GM19238 (cell line): ENCODE measurements at regions not wholly inside any gene's neighbourhood (a gene's known extent, or its start where the extent isn't known, plus 50 kb on each side); places are given as distances from the start of the nearest gene placed in this dataset.
A peak's percentile ranks its signal among the peaks of the same experiment; 100 is the strongest.

Experiments
- DNase-seq: peaks from one replicate; pipeline ENCODE4 v3.0.0; 2011; ENCODE audit warnings: low spot score; ENCODE audit not compliant: insufficient read length

- DNase-seq, result no peak
Observed at GRCh38 chr14:100658181-100658886, 68.4 kb upstream of the DLK1 start.

GRCh38 chr14:100659345-100660001, 67.2 kb upstream of the DLK1 start:
- no peak for DNase-seq

GRCh38 chr14:100660498-100660881, 66.2 kb upstream of the DLK1 start:
- DNase-seq, result no peak

GRCh38 chr14:100660882-100661635, 65.6 kb upstream of the DLK1 start:
- no peak for DNase-seq

GRCh38 chr14:100662879-100663760, 63.6 kb upstream of the DLK1 start:
- DNase-seq, result peak; percentile 63

- DNase-seq, result no peak
Observed at GRCh38 chr14:100663761-100664052, 63.0 kb upstream of the DLK1 start.

GRCh38 chr14:100664231-100664630, 62.5 kb upstream of the DLK1 start:
- DNase-seq, result no peak

- DNase-seq, result no peak
Observed at GRCh38 chr14:100664841-100665510, 61.7 kb upstream of the DLK1 start.

GRCh38 chr14:100665511-100666032, 61.1 kb upstream of the DLK1 start:
- no peak for DNase-seq

- DNase-seq, result no peak
Observed at GRCh38 chr14:100666403-100666802, 60.3 kb upstream of the DLK1 start.

GRCh38 chr14:100666851-100667250, 59.8 kb upstream of the DLK1 start:
- no peak for DNase-seq

- no peak for DNase-seq
Observed at GRCh38 chr14:100667656-100668055, 59.0 kb upstream of the DLK1 start.

GRCh38 chr14:100668352-100668751, 58.3 kb upstream of the DLK1 start:
- no peak for DNase-seq

- DNase-seq, result no peak
Observed at GRCh38 chr14:100669011-100669412, 57.7 kb upstream of the DLK1 start.

- DNase-seq, result no peak
Observed at GRCh38 chr14:100669468-100669867, 57.2 kb upstream of the DLK1 start.

GRCh38 chr14:100670017-100670752, 56.5 kb upstream of the DLK1 start:
- no peak for DNase-seq

GRCh38 chr14:100670753-100671049, 56.0 kb upstream of the DLK1 start:
- DNase-seq, result no peak

GRCh38 chr14:100671386-100671901, 55.2 kb upstream of the DLK1 start:
- DNase-seq, result no peak

- no peak for DNase-seq
Observed at GRCh38 chr14:100671906-100672305, 54.8 kb upstream of the DLK1 start.
